IPS DF 6.9 (cell line): ENCODE measurements at regions not wholly inside any gene's neighbourhood (a gene's known extent, or its start where the extent isn't known, plus 50 kb on each side); places are given as distances from the start of the nearest gene placed in this dataset.

Experiments
- DNase-seq: peaks from one replicate; pipeline ENCODE4 v3.0.0-alpha.2; 2013; ENCODE audit warnings: low read depth, low spot score
- H3K27ac ChIP-seq: one replicate; pipeline ENCODE4 v1.5.1; 2013; ENCODE audit warnings: low read length, control low read depth
- H3K27me3 ChIP-seq: 2 replicates; pipeline ENCODE4 v1.6.1; 2013; ENCODE audit warnings: mild to moderate bottlenecking, low read length; ENCODE audit not compliant: control insufficient read depth, insufficient read depth
- H3K36me3 ChIP-seq: 2 replicates; pipeline ENCODE4 v1.6.1; 2013; ENCODE audit warnings: low read length; ENCODE audit not compliant: control insufficient read depth, insufficient read depth
- H3K4me1 ChIP-seq: 2 replicates; pipeline ENCODE4 v1.6.1; 2013; ENCODE audit warnings: low read length; ENCODE audit not compliant: control insufficient read depth, insufficient read depth
- H3K4me3 ChIP-seq: 2 replicates; pipeline ENCODE4 v1.5.1; 2013; ENCODE audit warnings: mild to moderate bottlenecking, low read length
- H3K9me3 ChIP-seq: 2 replicates; pipeline ENCODE4 v1.6.1; 2013; ENCODE audit warnings: low read length, inconsistent platforms; ENCODE audit not compliant: control insufficient read depth, insufficient read depth
- WGBS: extraction: QIAGEN DNeasy Blood & Tissue Kit; methylation state at CpG from one replicate; pipeline ENCODE4 v1.1.7; 2013; ENCODE audit warnings: mixed read lengths, missing lambda C conversion rate; ENCODE audit not compliant: insufficient read length, insufficient coverage; 5-methylcytosine and 5-hydroxymethylcytosine counted together

- H3K4me1 ChIP-seq: no peaks in the 10 kb centered on the region
- no peaks in the 10 kb centered on the region for H3K36me3 ChIP-seq
- no peak for DNase-seq
- WGBS: no CpG with 5 or more reads among the region's 1 CpG
- H3K27ac ChIP-seq: no peak overlapping the region
- no peaks in the 10 kb centered on the region for H3K9me3 ChIP-seq
- no peaks in the 10 kb centered on the region for H3K27me3 ChIP-seq
- H3K4me3 ChIP-seq: no peak overlapping the region
Observed at GRCh38 chr2:203647579-203647978, 58.9 kb upstream of the CD28 start.

GRCh38 chr2:203648273-203648672 is 58.2 kb upstream of the CD28 start:
- Histone ChIP-seq H3K27ac (no peak overlapping the region), H3K4me3 (no peak overlapping the region), H3K9me3 (no peaks in the 10 kb centered on the region), H3K36me3 (no peaks in the 10 kb centered on the region), H3K4me1 (no peaks in the 10 kb centered on the region), H3K27me3 (no peaks in the 10 kb centered on the region)
- WGBS: no CpG with 5 or more reads among the region's 2 CpGs
- no peak for DNase-seq

GRCh38 chr2:203649176-203649814 is 57.1 kb upstream of the CD28 start:
- Histone ChIP-seq H3K36me3 (no peaks in the 10 kb centered on the region), H3K4me3 (no peak overlapping the region), H3K27me3 (no peaks in the 10 kb centered on the region), H3K27ac (no peak overlapping the region), H3K9me3 (no peaks in the 10 kb centered on the region), H3K4me1 (no peaks in the 10 kb centered on the region)
- no peak for DNase-seq
- WGBS: no CpG with 5 or more reads among the region's 4 CpGs

GRCh38 chr2:203650860-203651613 is 55.4 kb upstream of the CD28 start:
- Histone ChIP-seq H3K27me3 (no peaks in the 10 kb centered on the region), H3K27ac (no peak overlapping the region), H3K36me3 (no peaks in the 10 kb centered on the region), H3K4me1 (no peaks in the 10 kb centered on the region), H3K4me3 (no peak overlapping the region), H3K9me3 (no peaks in the 10 kb centered on the region)
- no CpG with 5 or more reads among the region's 4 CpGs for WGBS
- no peak for DNase-seq

GRCh38 chr2:203651621-203652020 is 54.8 kb upstream of the CD28 start:
- no peak for DNase-seq
- Histone ChIP-seq H3K36me3 (no peaks in the 10 kb centered on the region), H3K4me3 (no peak overlapping the region), H3K27ac (no peak overlapping the region), H3K9me3 (no peaks in the 10 kb centered on the region), H3K27me3 (no peaks in the 10 kb centered on the region), H3K4me1 (no peaks in the 10 kb centered on the region)
- WGBS: no CpG with 5 or more reads among the region's 1 CpG

GRCh38 chr2:203654826-203655225 is 51.6 kb upstream of the CD28 start:
- Histone ChIP-seq H3K4me3 (no peak overlapping the region), H3K27ac (no peak overlapping the region), H3K36me3 (no peaks in the 10 kb centered on the region), H3K9me3 (no peaks in the 10 kb centered on the region), H3K27me3 (no peaks in the 10 kb centered on the region), H3K4me1 (no peaks in the 10 kb centered on the region)
- no peak for DNase-seq
- no CpG with 5 or more reads among the region's 3 CpGs for WGBS

GRCh38 chr2:203656522-203657287 is 49.7 kb upstream of the CD28 start:
- no CpG with 5 or more reads among the region's 10 CpGs for WGBS
- H3K4me3 ChIP-seq: no peak overlapping the region
- H3K27ac ChIP-seq: no peak overlapping the region
- H3K4me1 ChIP-seq: no peaks in the 10 kb centered on the region; the same call in 1 of the 2 replicates
- no peaks in the 10 kb centered on the region for H3K9me3 ChIP-seq
- no peaks in the 10 kb centered on the region for H3K27me3 ChIP-seq
- H3K36me3 ChIP-seq: no peaks in the 10 kb centered on the region
- no peak for DNase-seq
